Epithelial cell of esophagus (primary cell): ENCODE measurements at regions not wholly inside any gene's neighbourhood (a gene's known extent, or its start where the extent isn't known, plus 50 kb on each side); places are given as distances from the start of the nearest gene placed in this dataset.

Experiments
- DNase-seq: peaks from one replicate; pipeline ENCODE4 v3.0.0; 2010; ENCODE audit warnings: low read depth
- H3K4me3 ChIP-seq: 2 replicates; pipeline ENCODE4 v1.5.1; 2011; ENCODE audit warnings: mild to moderate bottlenecking, low read length, control low read depth
- CTCF ChIP-seq: IDR thresholded peaks from 2 replicates; pipeline ENCODE4 v1.5.1; 2011; ENCODE audit warnings: low read depth, mild to moderate bottlenecking, low read length, control low read depth, inconsistent platforms; ENCODE audit not compliant: insufficient read depth; ENCODE audit errors: missing control alignments

GRCh38 chr16:25637236-25637635 is 54.5 kb upstream of the HS3ST4 start:
- H3K4me3 ChIP-seq, result no peak overlapping the region
- DNase-seq, result peak; percentile 8
- TF ChIP-seq CTCF, result no peak

DNA sequence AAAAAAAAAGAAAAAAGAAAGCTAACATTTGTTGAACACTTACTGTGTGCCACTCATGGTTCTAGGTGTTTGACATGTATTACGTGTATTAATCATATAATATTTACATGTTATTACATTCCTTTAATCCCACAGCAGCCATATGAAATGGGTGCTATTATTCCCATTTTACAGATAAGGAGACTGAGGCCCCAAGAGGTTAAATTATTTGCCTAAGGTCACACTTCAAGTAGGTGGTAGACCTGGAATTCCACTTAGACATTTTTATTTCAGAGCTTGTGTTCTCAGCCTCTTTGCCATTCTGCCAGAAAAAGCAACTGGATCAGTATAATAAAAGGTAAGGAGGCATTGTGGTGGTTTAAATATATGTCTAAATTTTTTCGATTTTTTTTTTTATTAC is 55.1 kb upstream of the HS3ST4 start:
- no peak overlapping the region for H3K4me3 ChIP-seq
- TF ChIP-seq CTCF, result no peak
- DNase-seq, result no peak

GRCh38 chr16:25635454-25635853 is 56.3 kb upstream of the HS3ST4 start:
- peak; percentile 4 for DNase-seq
- TF ChIP-seq CTCF, result no peak
- H3K4me3 ChIP-seq, result no peak overlapping the region

DNA sequence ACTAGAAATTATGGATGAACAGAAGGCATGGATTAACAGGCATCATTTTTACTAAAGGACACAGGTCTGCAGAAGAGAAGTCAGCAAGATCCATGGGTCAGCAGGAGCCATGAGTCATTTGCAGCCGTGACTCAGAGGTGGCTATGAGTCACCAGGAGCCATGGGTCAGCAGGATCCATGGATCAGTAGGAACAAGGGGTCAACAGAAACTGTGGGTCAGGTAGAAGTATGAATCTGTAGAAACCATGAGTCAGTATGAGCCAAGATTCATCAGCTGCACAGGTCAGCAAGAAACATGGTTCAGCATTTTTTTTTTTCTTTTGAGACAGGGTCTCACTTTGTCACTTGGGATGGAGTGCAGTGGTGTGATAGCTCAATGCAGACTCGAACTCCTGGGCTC is 58.2 kb upstream of the HS3ST4 start:
- no peak for TF ChIP-seq CTCF
- H3K4me3 ChIP-seq, result no peak overlapping the region
- DNase-seq, result no peak

- no peak for DNase-seq
- no peak overlapping the region for H3K4me3 ChIP-seq
- TF ChIP-seq CTCF, result no peak
Observed at GRCh38 chr16:25628766-25629165, 63.0 kb upstream of the HS3ST4 start.

DNA sequence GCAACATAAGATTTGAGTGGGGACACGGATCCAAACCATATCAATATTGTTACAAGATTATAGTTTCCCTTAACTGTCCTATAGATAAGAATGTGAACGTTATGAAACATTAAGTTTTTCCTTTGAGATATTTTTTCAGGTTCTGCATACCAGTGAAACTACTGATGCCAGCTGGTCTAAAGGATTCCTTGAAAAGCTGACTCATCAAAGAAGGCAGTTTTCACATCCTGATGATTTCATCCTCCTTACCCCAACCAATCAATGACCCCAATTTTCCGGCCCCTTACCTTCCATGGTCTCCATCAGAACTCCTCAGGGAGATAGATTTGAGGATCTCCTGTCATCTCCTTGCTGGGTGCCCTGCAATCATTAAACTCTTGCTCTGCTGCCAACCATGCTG is 64.1 kb upstream of the HS3ST4 start:
- TF ChIP-seq CTCF, result no peak
- no peak overlapping the region for H3K4me3 ChIP-seq
- DNase-seq, result no peak

- peak; percentile 16 for DNase-seq
- no peak overlapping the region for H3K4me3 ChIP-seq
- TF ChIP-seq CTCF, result no peak
Observed at GRCh38 chr16:25626172-25626571, 65.6 kb upstream of the HS3ST4 start.
